ENCODE measurements at regions not wholly inside any gene's neighbourhood (a gene's known extent, or its start where the extent isn't known, plus 50 kb on each side); places are given as distances from the start of the nearest gene placed in this dataset.
"Not testable (repeated sequence)": the region's sequence is repeated elsewhere in the genome, so short reads cannot be mapped to it uniquely, and the experiment has no call there.

DNA sequence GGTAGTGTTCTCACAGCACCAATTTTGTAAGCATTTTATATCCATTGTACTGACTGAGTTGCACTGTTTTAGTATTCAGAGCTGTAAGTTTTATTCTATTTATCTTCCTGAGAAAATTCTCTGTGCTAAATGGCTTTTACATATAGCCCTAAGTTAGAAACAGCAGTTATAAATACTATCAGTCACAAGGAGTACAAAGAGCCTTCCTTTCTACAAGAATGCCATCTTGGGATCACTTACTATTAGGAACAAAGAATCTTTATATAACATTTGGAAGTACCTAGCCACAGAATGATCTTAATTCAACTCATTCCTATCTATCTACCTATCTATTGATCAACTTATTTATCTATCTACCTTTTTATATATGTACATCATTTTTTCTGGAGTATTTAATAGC is 423.9 kb upstream of the RGS18 start:
- no peak for DNase-seq (ENCODE audit: low read depth)
- TF ChIP-seq, protein P1, sequence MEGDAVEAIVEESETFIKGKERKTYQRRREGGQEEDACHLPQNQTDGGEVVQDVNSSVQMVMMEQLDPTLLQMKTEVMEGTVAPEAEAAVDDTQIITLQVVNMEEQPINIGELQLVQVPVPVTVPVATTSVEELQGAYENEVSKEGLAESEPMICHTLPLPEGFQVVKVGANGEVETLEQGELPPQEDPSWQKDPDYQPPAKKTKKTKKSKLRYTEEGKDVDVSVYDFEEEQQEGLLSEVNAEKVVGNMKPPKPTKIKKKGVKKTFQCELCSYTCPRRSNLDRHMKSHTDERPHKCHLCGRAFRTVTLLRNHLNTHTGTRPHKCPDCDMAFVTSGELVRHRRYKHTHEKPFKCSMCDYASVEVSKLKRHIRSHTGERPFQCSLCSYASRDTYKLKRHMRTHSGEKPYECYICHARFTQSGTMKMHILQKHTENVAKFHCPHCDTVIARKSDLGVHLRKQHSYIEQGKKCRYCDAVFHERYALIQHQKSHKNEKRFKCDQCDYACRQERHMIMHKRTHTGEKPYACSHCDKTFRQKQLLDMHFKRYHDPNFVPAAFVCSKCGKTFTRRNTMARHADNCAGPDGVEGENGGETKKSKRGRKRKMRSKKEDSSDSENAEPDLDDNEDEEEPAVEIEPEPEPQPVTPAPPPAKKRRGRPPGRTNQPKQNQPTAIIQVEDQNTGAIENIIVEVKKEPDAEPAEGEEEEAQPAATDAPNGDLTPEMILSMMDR (IDR thresholded peaks at IDR 0.05; ENCODE audit: insufficient read depth, low read length) = no peak

GRCh38 chr1:191739544-191739943 is 418.7 kb upstream of the RGS18 start:
- no peak overlapping the region for H3K4me3 ChIP-seq (ENCODE audit: low read depth, low read length)
- TF ChIP-seq, protein P1 (IDR thresholded peaks at IDR 0.05; ENCODE audit: insufficient read depth, low read length) = no peak
- DNase-seq (ENCODE audit: low read depth) = no peak

More for the DNA sequence above, 423.9 kb upstream of the RGS18 start:
- H3K4me3 ChIP-seq (ENCODE audit: low read depth, low read length) = no peak overlapping the region

GRCh38 chr1:191752342-191752741 is 405.9 kb upstream of the RGS18 start:
- TF ChIP-seq, protein P1 (IDR thresholded peaks at IDR 0.05; ENCODE audit: insufficient read depth, low read length) = no peak

GRCh38 chr1:191760016-191760415 is 398.2 kb upstream of the RGS18 start:
- TF ChIP-seq, protein P1 (IDR thresholded peaks at IDR 0.05; ENCODE audit: insufficient read depth, low read length) = no peak
- no peak for DNase-seq (ENCODE audit: low read depth)
- H3K4me3 ChIP-seq (ENCODE audit: low read depth, low read length) = no peak overlapping the region

More at GRCh38 chr1:191752342-191752741, 405.9 kb upstream of the RGS18 start:
- no peak overlapping the region for H3K4me3 ChIP-seq (ENCODE audit: low read depth, low read length)
- DNase-seq (ENCODE audit: low read depth) = no peak

DNA sequence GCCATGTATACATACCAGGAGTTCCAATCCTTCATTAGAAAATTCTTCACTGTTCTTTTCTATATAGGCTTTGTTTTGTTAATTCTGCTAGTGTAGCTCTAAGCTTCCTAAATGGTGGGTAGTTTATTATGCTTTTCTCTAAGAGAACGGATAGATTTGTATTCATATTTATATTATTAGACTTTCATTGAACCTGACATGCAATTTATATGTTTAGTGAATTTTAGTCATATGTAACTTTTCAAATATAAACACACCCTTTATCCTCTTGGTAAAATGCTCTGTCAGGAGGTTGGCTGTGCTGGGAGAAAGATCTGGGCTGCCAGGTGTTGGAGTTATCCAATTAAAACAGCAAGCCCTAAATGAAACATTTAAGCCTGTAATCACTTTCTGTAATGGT is 369.7 kb upstream of the RGS18 start:
- no peak overlapping the region for H3K4me3 ChIP-seq (ENCODE audit: low read depth, low read length)
- TF ChIP-seq, protein P1 (IDR thresholded peaks at IDR 0.05; ENCODE audit: insufficient read depth, low read length) = no peak
- no peak for DNase-seq (ENCODE audit: low read depth)

DNA sequence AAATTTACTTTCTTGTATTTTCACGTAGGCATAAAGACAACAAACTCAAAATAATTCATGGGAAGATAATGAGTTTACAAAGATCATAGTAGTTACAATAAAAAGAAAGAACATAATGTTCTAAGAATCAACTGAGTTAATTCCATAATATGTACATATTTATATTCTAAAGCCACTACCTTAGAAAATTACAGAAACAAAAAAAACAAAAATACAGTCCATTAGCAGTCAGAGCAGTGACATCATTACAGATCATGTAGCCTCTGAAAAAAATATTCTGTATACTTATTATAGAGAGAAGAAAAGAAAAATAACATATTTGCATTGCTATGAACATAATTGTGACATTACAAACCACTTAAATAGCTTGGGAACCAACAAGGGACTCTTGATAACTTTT is 360.1 kb upstream of the RGS18 start:
- no peak overlapping the region for H3K4me3 ChIP-seq (ENCODE audit: low read depth, low read length)
- DNase-seq (ENCODE audit: low read depth) = no peak
- TF ChIP-seq, protein P1 (IDR thresholded peaks at IDR 0.05; ENCODE audit: insufficient read depth, low read length) = no peak

- no peak for DNase-seq (ENCODE audit: low read depth)
- TF ChIP-seq, protein P1 (IDR thresholded peaks at IDR 0.05; ENCODE audit: insufficient read depth, low read length) = no peak
- H3K4me3 ChIP-seq (ENCODE audit: low read depth, low read length) = no peak overlapping the region
These were observed 354.0 kb upstream of the RGS18 start for GRCh38 chr1:191804311-191804710.

- H3K4me3 ChIP-seq (ENCODE audit: low read depth, low read length); DNase-seq (ENCODE audit: low read depth): not testable (repeated sequence)
These were observed 344.7 kb upstream of the RGS18 start for GRCh38 chr1:191813593-191813992.

Measured in fibroblast of the aortic adventitia (primary cell).